ENCODE measurements at regions not wholly inside any gene's neighbourhood (a gene's known extent, or its start where the extent isn't known, plus 50 kb on each side); places are given as distances from the start of the nearest gene placed in this dataset.

- Histone ChIP-seq H3K27ac (ENCODE audit: low read length) (no peak overlapping the region), H3K9me3 (ENCODE audit: insufficient read depth, low read depth, low read length) (no peaks in the 10 kb centered on the region), H3K9ac (ENCODE audit: low read depth, low read length) (no peak overlapping the region), H3K4me3 (ENCODE audit: low read length) (no peak overlapping the region), H3K4me1 (ENCODE audit: insufficient read depth, low read length) (no peaks in the 10 kb centered on the region), H3K27me3 (ENCODE audit: insufficient read depth, low read length) (no peaks in the 10 kb centered on the region), H3K36me3 (ENCODE audit: insufficient read depth, low read depth, low read length) (no peaks in the 10 kb centered on the region)
Measured at GRCh38 chr5:73395256-73395655, 53.3 kb downstream of the FOXD1 start.

GRCh38 chr5:73394610-73395009 lies 54.0 kb downstream of the FOXD1 start:
- Histone ChIP-seq H3K4me1 (ENCODE audit: insufficient read depth, low read length) (no peaks in the 10 kb centered on the region), H3K9ac (ENCODE audit: low read depth, low read length) (no peak overlapping the region), H3K4me3 (ENCODE audit: low read length) (no peak overlapping the region), H3K27me3 (ENCODE audit: insufficient read depth, low read length) (no peaks in the 10 kb centered on the region), H3K36me3 (ENCODE audit: insufficient read depth, low read depth, low read length) (no peaks in the 10 kb centered on the region), H3K9me3 (ENCODE audit: insufficient read depth, low read depth, low read length) (no peaks in the 10 kb centered on the region), H3K27ac (ENCODE audit: low read length) (no peak overlapping the region)

- Histone ChIP-seq H3K27ac (ENCODE audit: low read length) (no peak overlapping the region), H3K4me1 (ENCODE audit: insufficient read depth, low read length) (no peaks in the 10 kb centered on the region), H3K27me3 (ENCODE audit: insufficient read depth, low read length) (no peaks in the 10 kb centered on the region), H3K9ac (ENCODE audit: low read depth, low read length) (no peak overlapping the region), H3K9me3 (ENCODE audit: insufficient read depth, low read depth, low read length) (no peaks in the 10 kb centered on the region), H3K36me3 (ENCODE audit: insufficient read depth, low read depth, low read length) (no peaks in the 10 kb centered on the region), H3K4me3 (ENCODE audit: low read length) (no peak overlapping the region)
Measured at GRCh38 chr5:73393611-73394489, 54.7 kb downstream of the FOXD1 start.

GRCh38 chr5:73392775-73393174 lies 55.8 kb downstream of the FOXD1 start:
- no peaks in the 10 kb centered on the region for H3K36me3 ChIP-seq (ENCODE audit: insufficient read depth, low read depth, low read length)
- H3K4me1 ChIP-seq (ENCODE audit: insufficient read depth, low read length): no peaks in the 10 kb centered on the region
- H3K4me3 ChIP-seq (ENCODE audit: low read length): no peak overlapping the region
- no peaks in the 10 kb centered on the region for H3K9me3 ChIP-seq (ENCODE audit: insufficient read depth, low read depth, low read length)
- H3K27me3 ChIP-seq (ENCODE audit: insufficient read depth, low read length): no peaks in the 10 kb centered on the region
- no peak overlapping the region for H3K9ac ChIP-seq (ENCODE audit: low read depth, low read length)
- no peak overlapping the region for H3K27ac ChIP-seq (ENCODE audit: low read length)

- no peak overlapping the region for H3K4me3 ChIP-seq (ENCODE audit: low read length)
- H3K9ac ChIP-seq (ENCODE audit: low read depth, low read length): no peak overlapping the region
- H3K36me3 ChIP-seq (ENCODE audit: insufficient read depth, low read depth, low read length): no peaks in the 10 kb centered on the region
- no peaks in the 10 kb centered on the region for H3K4me1 ChIP-seq (ENCODE audit: insufficient read depth, low read length)
- no peaks in the 10 kb centered on the region for H3K9me3 ChIP-seq (ENCODE audit: insufficient read depth, low read depth, low read length)
- H3K27me3 ChIP-seq (ENCODE audit: insufficient read depth, low read length): no peaks in the 10 kb centered on the region
- H3K27ac ChIP-seq (ENCODE audit: low read length): no peak overlapping the region
Measured at GRCh38 chr5:73391441-73391881, 57.1 kb downstream of the FOXD1 start.

GRCh38 chr5:73390972-73391371 lies 57.6 kb downstream of the FOXD1 start:
- Histone ChIP-seq H3K27me3 (ENCODE audit: insufficient read depth, low read length) (no peaks in the 10 kb centered on the region), H3K9ac (ENCODE audit: low read depth, low read length) (no peak overlapping the region)

GRCh38 chr5:73388740-73389139 lies 59.8 kb downstream of the FOXD1 start:
- H3K9me3 ChIP-seq (ENCODE audit: insufficient read depth, low read depth, low read length): peaks cover 13% of the 10 kb centered on the region
- H3K4me3 ChIP-seq (ENCODE audit: low read length): no peak overlapping the region
- H3K27ac ChIP-seq (ENCODE audit: low read length): no peak overlapping the region
- H3K27me3 ChIP-seq (ENCODE audit: insufficient read depth, low read length): no peaks in the 10 kb centered on the region
- no peak overlapping the region for H3K9ac ChIP-seq (ENCODE audit: low read depth, low read length)
- no peaks in the 10 kb centered on the region for H3K4me1 ChIP-seq (ENCODE audit: insufficient read depth, low read length)
- no peaks in the 10 kb centered on the region for H3K36me3 ChIP-seq (ENCODE audit: insufficient read depth, low read depth, low read length)

More at GRCh38 chr5:73390972-73391371, 57.6 kb downstream of the FOXD1 start:
- H3K27ac ChIP-seq (ENCODE audit: low read length): no peak overlapping the region
- no peak overlapping the region for H3K4me3 ChIP-seq (ENCODE audit: low read length)
- no peaks in the 10 kb centered on the region for H3K36me3 ChIP-seq (ENCODE audit: insufficient read depth, low read depth, low read length)
- H3K4me1 ChIP-seq (ENCODE audit: insufficient read depth, low read length): no peaks in the 10 kb centered on the region
- H3K9me3 ChIP-seq (ENCODE audit: insufficient read depth, low read depth, low read length): no peaks in the 10 kb centered on the region

- no peaks in the 10 kb centered on the region for H3K4me1 ChIP-seq (ENCODE audit: insufficient read depth, low read length)
- H3K9me3 ChIP-seq (ENCODE audit: insufficient read depth, low read depth, low read length): peaks cover 13% of the 10 kb centered on the region
- H3K27me3 ChIP-seq (ENCODE audit: insufficient read depth, low read length): no peaks in the 10 kb centered on the region
- no peak overlapping the region for H3K4me3 ChIP-seq (ENCODE audit: low read length)
- no peaks in the 10 kb centered on the region for H3K36me3 ChIP-seq (ENCODE audit: insufficient read depth, low read depth, low read length)
- H3K27ac ChIP-seq (ENCODE audit: low read length): no peak overlapping the region
- H3K9ac ChIP-seq (ENCODE audit: low read depth, low read length): no peak overlapping the region
Measured at GRCh38 chr5:73388306-73388684, 60.3 kb downstream of the FOXD1 start.

- Histone ChIP-seq H3K27ac (ENCODE audit: low read length) (no peak overlapping the region), H3K4me3 (ENCODE audit: low read length) (no peak overlapping the region), H3K9me3 (ENCODE audit: insufficient read depth, low read depth, low read length) (peaks cover 13% of the 10 kb centered on the region), H3K9ac (ENCODE audit: low read depth, low read length) (no peak overlapping the region), H3K4me1 (ENCODE audit: insufficient read depth, low read length) (no peaks in the 10 kb centered on the region), H3K36me3 (ENCODE audit: insufficient read depth, low read depth, low read length) (no peaks in the 10 kb centered on the region), H3K27me3 (ENCODE audit: insufficient read depth, low read length) (no peaks in the 10 kb centered on the region)
Measured at GRCh38 chr5:73387601-73388305, 60.8 kb downstream of the FOXD1 start.

- Histone ChIP-seq H3K9ac (ENCODE audit: low read depth, low read length) (no peak overlapping the region), H3K27me3 (ENCODE audit: insufficient read depth, low read length) (no peaks in the 10 kb centered on the region), H3K4me1 (ENCODE audit: insufficient read depth, low read length) (no peaks in the 10 kb centered on the region), H3K9me3 (ENCODE audit: insufficient read depth, low read depth, low read length) (peaks cover 13% of the 10 kb centered on the region), H3K27ac (ENCODE audit: low read length) (no peak overlapping the region), H3K4me3 (ENCODE audit: low read length) (no peak overlapping the region), H3K36me3 (ENCODE audit: insufficient read depth, low read depth, low read length) (no peaks in the 10 kb centered on the region)
Measured at GRCh38 chr5:73387149-73387591, 61.4 kb downstream of the FOXD1 start.

GRCh38 chr5:73384861-73385260 lies 63.7 kb downstream of the FOXD1 start:
- no peaks in the 10 kb centered on the region; the same call in 1 of the 2 replicates for H3K27me3 ChIP-seq (ENCODE audit: insufficient read depth, low read length)
- H3K4me3 ChIP-seq (ENCODE audit: low read length): no peak overlapping the region
- peaks cover 13% of the 10 kb centered on the region for H3K9me3 ChIP-seq (ENCODE audit: insufficient read depth, low read depth, low read length)
- H3K9ac ChIP-seq (ENCODE audit: low read depth, low read length): no peak overlapping the region
- H3K4me1 ChIP-seq (ENCODE audit: insufficient read depth, low read length): no peaks in the 10 kb centered on the region
- no peaks in the 10 kb centered on the region for H3K36me3 ChIP-seq (ENCODE audit: insufficient read depth, low read depth, low read length)
- H3K27ac ChIP-seq (ENCODE audit: low read length): no peak overlapping the region

- no peaks in the 10 kb centered on the region for H3K4me1 ChIP-seq (ENCODE audit: insufficient read depth, low read length)
- H3K9me3 ChIP-seq (ENCODE audit: insufficient read depth, low read depth, low read length): peaks cover 13% of the 10 kb centered on the region
- H3K27ac ChIP-seq (ENCODE audit: low read length): no peak overlapping the region
- H3K9ac ChIP-seq (ENCODE audit: low read depth, low read length): no peak overlapping the region
- no peaks in the 10 kb centered on the region; the same call in 1 of the 2 replicates for H3K27me3 ChIP-seq (ENCODE audit: insufficient read depth, low read length)
- H3K4me3 ChIP-seq (ENCODE audit: low read length): no peak overlapping the region
- H3K36me3 ChIP-seq (ENCODE audit: insufficient read depth, low read depth, low read length): no peaks in the 10 kb centered on the region
Measured at GRCh38 chr5:73382401-73382740, 66.2 kb downstream of the FOXD1 start.

All from iPS-20b (cell line).